ENCODE measurements at regions not wholly inside any gene's neighbourhood (a gene's known extent, or its start where the extent isn't known, plus 50 kb on each side); places are given as distances from the start of the nearest gene placed in this dataset.
"Not testable (repeated sequence)": the region's sequence is repeated elsewhere in the genome, so short reads cannot be mapped to it uniquely, and the experiment has no call there.

- ATAC-seq; H3K9me3 ChIP-seq (ENCODE audit: control insufficient read depth, low read length); H3K4me3 ChIP-seq (ENCODE audit: low read length); H3K27me3 ChIP-seq (ENCODE audit: control insufficient read depth, insufficient read depth); H3K27ac ChIP-seq (ENCODE audit: low read length); intact Hi-C loops (cut with DNase I); H3K4me1 ChIP-seq (ENCODE audit: control insufficient read depth, insufficient read depth, low read length): not testable (repeated sequence)
- WGBS: 90% methylated on average over 15 of the region's 15 CpGs
- peak in 1 of 3 donors; percentile 39 for DNase-seq
Observed at GRCh38 chr2:53486185-53486899, 281.3 kb upstream of the CHAC2 start.

DNA sequence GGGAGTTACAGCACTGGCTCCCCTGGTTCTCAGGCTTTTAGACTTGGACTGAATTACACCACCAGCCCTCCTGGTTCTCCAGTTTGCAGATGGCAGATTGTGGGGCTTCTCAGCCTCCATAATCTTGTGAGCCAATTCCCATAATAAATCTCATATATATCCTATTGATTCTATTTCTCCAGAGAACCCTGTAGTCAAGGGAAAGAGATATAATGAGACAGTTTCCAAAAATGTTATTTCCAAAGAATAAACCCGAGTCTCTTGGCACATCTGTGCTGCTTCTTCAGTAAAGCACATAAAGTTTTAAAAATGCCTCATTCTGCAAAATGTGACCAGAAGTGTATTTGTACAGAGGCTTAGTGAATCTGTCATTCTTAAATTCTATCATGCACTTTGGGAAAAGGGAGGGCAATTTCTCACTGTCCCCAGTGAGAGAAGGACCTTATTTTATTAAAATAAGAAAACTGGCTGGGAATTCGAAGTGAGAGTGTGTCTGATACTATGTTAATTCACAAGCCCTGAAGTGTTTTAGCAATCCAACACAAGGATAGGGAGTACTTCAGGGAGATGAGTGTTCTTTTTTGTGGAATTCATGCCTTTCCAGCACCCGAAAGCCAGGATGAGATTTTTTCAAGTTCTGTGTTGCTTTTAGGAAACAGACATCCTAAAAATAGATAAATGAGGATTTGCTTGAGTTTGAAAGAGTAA lies 282.4 kb upstream of the CHAC2 start:
- 49% methylated on average over 3 of the region's 3 CpGs for WGBS

GRCh38 chr2:53484531-53484930 lies 283.1 kb upstream of the CHAC2 start:
- ATAC-seq (no peak), DNase-seq (no peak)
- Histone ChIP-seq H3K27me3 (ENCODE audit: control insufficient read depth, insufficient read depth) (no peaks in the 10 kb centered on the region), H3K9me3 (ENCODE audit: control insufficient read depth, low read length) (no peaks in the 10 kb centered on the region), H3K4me1 (ENCODE audit: control insufficient read depth, insufficient read depth, low read length) (no peaks in the 10 kb centered on the region), H3K4me3 (ENCODE audit: low read length) (no peak overlapping the region), H3K27ac (ENCODE audit: low read length) (no peak overlapping the region)
- intact Hi-C loops (cut with DNase I): no loop called here
- WGBS: 95% methylated on average over 4 of the region's 4 CpGs

More for the DNA sequence above, 282.4 kb upstream of the CHAC2 start:
- intact Hi-C loops (cut with DNase I): no loop called here
- Histone ChIP-seq H3K4me1 (ENCODE audit: control insufficient read depth, insufficient read depth, low read length) (no peaks in the 10 kb centered on the region), H3K27ac (ENCODE audit: low read length) (no peak overlapping the region), H3K4me3 (ENCODE audit: low read length) (no peak overlapping the region), H3K27me3 (ENCODE audit: control insufficient read depth, insufficient read depth) (no peaks in the 10 kb centered on the region), H3K9me3 (ENCODE audit: control insufficient read depth, low read length) (no peaks in the 10 kb centered on the region)
- DNase-seq (no peak), ATAC-seq (no peak)

DNA sequence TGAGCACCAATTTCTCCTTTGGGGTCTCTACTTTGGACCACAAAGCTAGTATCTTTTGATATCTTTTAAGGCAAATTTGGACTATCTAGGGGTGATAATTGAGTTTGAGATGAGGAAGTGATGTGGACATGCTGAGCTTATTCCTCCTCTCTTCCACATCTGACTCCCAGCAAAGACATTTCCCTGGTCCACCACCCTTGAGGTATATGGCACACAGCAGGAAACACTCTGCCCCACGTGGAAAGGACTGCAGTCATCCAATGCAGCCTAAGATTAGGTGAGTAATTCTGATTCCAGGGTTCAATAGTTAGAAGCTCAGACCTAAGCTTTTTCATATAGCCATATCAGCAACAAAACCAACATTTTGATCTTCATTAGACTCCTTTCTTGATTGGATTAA lies 290.1 kb upstream of the CHAC2 start:
- Histone ChIP-seq H3K9me3 (ENCODE audit: control insufficient read depth, low read length) (no peaks in the 10 kb centered on the region), H3K4me3 (ENCODE audit: low read length) (no peak overlapping the region), H3K4me1 (ENCODE audit: control insufficient read depth, insufficient read depth, low read length) (no peaks in the 10 kb centered on the region), H3K27ac (ENCODE audit: low read length) (no peak overlapping the region), H3K27me3 (ENCODE audit: control insufficient read depth, insufficient read depth) (no peaks in the 10 kb centered on the region)
- ATAC-seq (no peak), DNase-seq (no peak)
- intact Hi-C loops (cut with DNase I): no loop called here
- 35% methylated on average over 1 of the region's 1 CpG for WGBS

GRCh38 chr2:53476834-53477233 lies 290.8 kb upstream of the CHAC2 start:
- intact Hi-C loops (cut with DNase I): no loop called here
- 96% methylated on average over 6 of the region's 6 CpGs for WGBS
- no peak for DNase-seq
- Histone ChIP-seq H3K9me3 (ENCODE audit: control insufficient read depth, low read length) (no peaks in the 10 kb centered on the region), H3K27me3 (ENCODE audit: control insufficient read depth, insufficient read depth) (no peaks in the 10 kb centered on the region), H3K4me3 (ENCODE audit: low read length) (no peak overlapping the region), H3K4me1 (ENCODE audit: control insufficient read depth, insufficient read depth, low read length) (no peaks in the 10 kb centered on the region), H3K27ac (ENCODE audit: low read length) (no peak overlapping the region)
- no peak for ATAC-seq

DNA sequence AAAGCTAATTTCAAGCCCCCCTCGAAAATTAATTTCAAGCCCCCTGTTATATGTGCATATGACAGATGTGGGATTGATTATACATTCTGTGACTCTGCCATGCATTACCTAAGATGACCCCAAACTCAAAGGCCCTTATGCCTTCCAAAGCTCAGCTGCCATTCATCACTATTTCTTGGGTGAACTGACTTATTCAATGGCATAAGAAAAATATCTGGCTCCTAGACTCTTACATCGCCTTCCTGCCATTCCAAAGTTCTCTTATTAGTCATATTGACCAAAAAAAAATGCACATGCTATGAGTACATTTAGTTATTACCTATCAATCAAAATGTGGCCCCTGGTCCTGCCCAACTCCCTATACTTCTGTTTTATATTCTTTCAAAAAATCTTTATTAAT lies 291.8 kb upstream of the CHAC2 start:
- H3K27me3 ChIP-seq (ENCODE audit: control insufficient read depth, insufficient read depth): no peaks in the 10 kb centered on the region
- intact Hi-C loops (cut with DNase I): no loop called here

GRCh38 chr2:53475321-53475720 lies 292.3 kb upstream of the CHAC2 start:
- no peak for ATAC-seq
- 97% methylated on average over 2 of the region's 2 CpGs for WGBS
- Histone ChIP-seq H3K9me3 (ENCODE audit: control insufficient read depth, low read length) (no peaks in the 10 kb centered on the region), H3K27ac (ENCODE audit: low read length) (no peak overlapping the region), H3K4me3 (ENCODE audit: low read length) (no peak overlapping the region), H3K4me1 (ENCODE audit: control insufficient read depth, insufficient read depth, low read length) (no peaks in the 10 kb centered on the region), H3K27me3 (ENCODE audit: control insufficient read depth, insufficient read depth) (no peaks in the 10 kb centered on the region)
- DNase-seq: no peak
- intact Hi-C loops (cut with DNase I): no loop called here

More for the DNA sequence above, 291.8 kb upstream of the CHAC2 start:
- no peaks in the 10 kb centered on the region for H3K9me3 ChIP-seq (ENCODE audit: control insufficient read depth, low read length)
- H3K4me3 ChIP-seq (ENCODE audit: low read length): no peak overlapping the region
- 92% methylated on average over 2 of the region's 2 CpGs for WGBS
- no peaks in the 10 kb centered on the region for H3K4me1 ChIP-seq (ENCODE audit: control insufficient read depth, insufficient read depth, low read length)
- no peak overlapping the region for H3K27ac ChIP-seq (ENCODE audit: low read length)
- DNase-seq (no peak), ATAC-seq (no peak)

GRCh38 chr2:53474914-53475313 lies 292.7 kb upstream of the CHAC2 start:
- ATAC-seq: no peak
- intact Hi-C loops (cut with DNase I): no loop called here
- no peak overlapping the region for H3K27ac ChIP-seq (ENCODE audit: low read length)
- no peaks in the 10 kb centered on the region for H3K9me3 ChIP-seq (ENCODE audit: control insufficient read depth, low read length)
- WGBS: 72% methylated on average over 2 of the region's 2 CpGs
- no peak overlapping the region for H3K4me3 ChIP-seq (ENCODE audit: low read length)
- DNase-seq: no peak
- no peaks in the 10 kb centered on the region for H3K27me3 ChIP-seq (ENCODE audit: control insufficient read depth, insufficient read depth)
- H3K4me1 ChIP-seq (ENCODE audit: control insufficient read depth, insufficient read depth, low read length): no peaks in the 10 kb centered on the region

DNA sequence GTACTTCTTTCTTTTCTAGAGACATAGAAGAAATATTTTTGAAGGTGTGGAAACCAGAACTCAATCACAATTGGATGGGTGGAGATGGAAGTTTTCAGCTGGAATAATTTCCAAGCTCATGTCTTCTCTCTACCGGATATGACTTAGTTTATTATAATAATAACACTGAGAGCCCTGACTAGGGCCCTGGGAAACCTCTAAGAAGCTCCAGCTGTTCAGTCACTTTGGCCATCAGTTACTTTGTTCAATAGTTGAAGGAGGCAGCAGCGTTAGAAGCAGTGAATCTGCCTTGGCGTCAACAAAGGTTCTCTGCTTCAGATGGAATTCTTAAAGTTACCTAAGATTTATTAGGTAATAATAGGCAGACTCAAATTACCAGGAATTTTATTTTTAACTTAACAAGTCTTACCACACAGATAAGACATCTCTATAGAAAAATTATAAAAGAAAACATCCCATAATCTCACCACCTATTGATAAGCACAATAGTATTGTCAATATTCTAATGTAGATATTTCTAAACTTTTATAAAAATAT lies 293.8 kb upstream of the CHAC2 start:
- H3K27me3 ChIP-seq (ENCODE audit: control insufficient read depth, insufficient read depth): no peaks in the 10 kb centered on the region
- intact Hi-C loops (cut with DNase I): no loop called here
- no peaks in the 10 kb centered on the region for H3K4me1 ChIP-seq (ENCODE audit: control insufficient read depth, insufficient read depth, low read length)
- no peak for DNase-seq
- 62% methylated on average over 3 of the region's 3 CpGs for WGBS
- no peaks in the 10 kb centered on the region for H3K9me3 ChIP-seq (ENCODE audit: control insufficient read depth, low read length)
- H3K27ac ChIP-seq (ENCODE audit: low read length): no peak overlapping the region
- no peak overlapping the region for H3K4me3 ChIP-seq (ENCODE audit: low read length)
- no peak for ATAC-seq

GRCh38 chr2:53473236-53473635 lies 294.4 kb upstream of the CHAC2 start:
- Histone ChIP-seq H3K27me3 (ENCODE audit: control insufficient read depth, insufficient read depth) (no peaks in the 10 kb centered on the region), H3K27ac (ENCODE audit: low read length) (no peak overlapping the region), H3K4me1 (ENCODE audit: control insufficient read depth, insufficient read depth, low read length) (no peaks in the 10 kb centered on the region), H3K9me3 (ENCODE audit: control insufficient read depth, low read length) (no peaks in the 10 kb centered on the region), H3K4me3 (ENCODE audit: low read length) (no peak overlapping the region)
- DNase-seq (peak in 1 of 3 donors; percentile 11), ATAC-seq (peak in 1 of 2 donors; percentile 59)
- intact Hi-C loops (cut with DNase I): no loop called here
- WGBS: 69% methylated on average over 4 of the region's 4 CpGs

DNA sequence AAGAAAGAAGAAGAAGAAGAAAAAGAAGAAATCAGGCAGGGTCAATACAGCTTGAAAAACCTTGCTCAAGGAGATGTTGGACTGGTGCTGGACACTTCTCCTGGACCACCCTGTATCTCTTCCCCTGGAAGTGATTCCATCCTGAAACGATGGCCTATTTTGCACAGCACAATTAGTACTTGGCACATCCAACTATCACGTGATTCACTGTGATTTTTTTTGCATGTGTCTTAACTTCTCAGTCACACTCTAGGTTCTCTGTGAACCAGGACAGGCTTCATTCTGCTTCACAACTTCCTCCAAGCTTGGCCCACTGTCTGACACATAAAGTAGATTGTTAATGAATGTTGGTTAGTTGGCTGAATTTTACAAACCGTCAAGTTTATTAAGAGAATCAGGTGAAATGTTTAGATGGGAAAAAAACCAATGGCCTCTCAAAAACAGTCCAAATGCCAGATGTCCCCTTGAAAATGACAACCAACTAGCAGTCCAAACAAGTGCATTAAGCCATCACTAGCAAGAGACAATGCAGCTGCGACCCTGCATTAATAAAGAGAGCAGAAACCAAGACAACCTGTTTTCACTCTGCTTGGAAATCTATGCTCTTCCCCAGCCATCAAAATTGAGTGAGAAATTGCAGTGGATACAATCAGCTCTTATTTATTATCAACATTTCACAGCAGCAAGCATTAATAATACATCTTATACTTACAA lies 300.0 kb upstream of the CHAC2 start:
- Histone ChIP-seq H3K4me1 (ENCODE audit: control insufficient read depth, insufficient read depth, low read length) (no peaks in the 10 kb centered on the region), H3K27ac (ENCODE audit: low read length) (no peak overlapping the region), H3K27me3 (ENCODE audit: control insufficient read depth, insufficient read depth) (no peaks in the 10 kb centered on the region), H3K9me3 (ENCODE audit: control insufficient read depth, low read length) (no peaks in the 10 kb centered on the region), H3K4me3 (ENCODE audit: low read length) (no peak overlapping the region)
- DNase-seq: no peak
- no peak for ATAC-seq
- intact Hi-C loops (cut with DNase I): no loop called here
- WGBS: 61% methylated on average over 4 of the region's 4 CpGs
